Body of pancreas (tissue), 4 donors: ENCODE measurements at regions not wholly inside any gene's neighbourhood (a gene's known extent, or its start where the extent isn't known, plus 50 kb on each side); places are given as distances from the start of the nearest gene placed in this dataset.

Experiments
- ATAC-seq: fragments of 150-250 bp; one replicate; pipeline ENCODE4 v1.9.1; 2016
- DNase-seq, 4 donors: peaks; one replicate each; pipeline ENCODE4 v3.0.0-alpha.2; 2019
- H3K27ac ChIP-seq, 4 donors: fragments of 200-600 bp; sonication (generic); 1 replicate in 3 of 4; 2 replicates in 1 of 4; pipeline versions ENCODE4 v1.5.1 to v1.6.1; 2016 to 2019; ENCODE audit warnings: mild to moderate bottlenecking in 1 of 4, mixed read lengths in 1 of 4, moderate library complexity in 1 of 4
- H3K27me3 ChIP-seq, 2 donors: fragments of 200-600 bp; sonication (generic); one replicate each; pipeline ENCODE4 v1.6.0; 2016; ENCODE audit warnings: mild to moderate bottlenecking in 1 of 2
- H3K36me3 ChIP-seq, 2 donors: fragments of 200-600 bp; sonication (generic); replicated peaks in 1 of 2; 2 replicates each; pipeline ENCODE4 v1.5.1; 2016; ENCODE audit warnings: low read depth in 2 of 2; ENCODE audit not compliant: insufficient read depth in 1 of 2
- H3K4me1 ChIP-seq: fragments of 200-600 bp; sonication (generic); one replicate; pipeline ENCODE4 v1.6.0; 2016
- H3K4me3 ChIP-seq, 2 donors: fragments of 200-600 bp; sonication (generic); 1 replicate in 1 of 2; 2 replicates in 1 of 2; pipeline ENCODE4 v1.5.1; 2016 to 2019
- H3K9me3 ChIP-seq, 3 donors: fragments of 200-600 bp; sonication (generic); 1 replicate in 2 of 3; 2 replicates in 1 of 3; pipeline ENCODE4 v1.5.1; 2016
- CTCF ChIP-seq, 7 experiments: fragments of 450-650 bp in 4 of 7; fragments of 200-600 bp in 3 of 7; sonication (generic) in 3 of 7; IDR thresholded peaks; one replicate each; pipeline ENCODE4 v1.5.1; 2016 to 2019; ENCODE audit warnings: antibody characterized with exemption in 7 of 7
- POLR2A ChIP-seq, 3 donors: fragments of 450-650 bp; IDR thresholded peaks; one replicate each; pipeline ENCODE4 v1.6.1; 2016; ENCODE audit warnings: antibody characterized with exemption in 3 of 3, mild to moderate bottlenecking in 2 of 3
- WGBS, 2 donors: methylation state at CpG; one replicate each; pipeline ENCODE4 v1.1.5; 2017; 5-methylcytosine and 5-hydroxymethylcytosine counted together
- intact Hi-C: fragments of 100-400 bp; cut with DNase I; formaldehyde crosslinking; loops from one replicate; pipeline ENCODE4 v1.15.1; 2023

- Histone ChIP-seq H3K27ac (no peak overlapping the region), H3K36me3 (no peaks in the 10 kb centered on the region), H3K27me3 (no peaks in the 10 kb centered on the region), H3K4me1 (no peaks in the 10 kb centered on the region), H3K9me3 (no peaks in the 10 kb centered on the region), H3K4me3 (no peak overlapping the region)
- intact Hi-C loops = no loop called here
- TF ChIP-seq CTCF (IDR thresholded peaks at IDR 0.05) (no peak), POLR2A (IDR thresholded peaks at IDR 0.05) (no peak)
- 53 to 54% methylated on average over 5 of the region's 5 CpGs for WGBS, 2 donors
- DNase-seq = no peak
- no peak for ATAC-seq
Observed at GRCh38 chr6:110558575-110558974, 82.2 kb upstream of the SLC22A16 start.

DNA sequence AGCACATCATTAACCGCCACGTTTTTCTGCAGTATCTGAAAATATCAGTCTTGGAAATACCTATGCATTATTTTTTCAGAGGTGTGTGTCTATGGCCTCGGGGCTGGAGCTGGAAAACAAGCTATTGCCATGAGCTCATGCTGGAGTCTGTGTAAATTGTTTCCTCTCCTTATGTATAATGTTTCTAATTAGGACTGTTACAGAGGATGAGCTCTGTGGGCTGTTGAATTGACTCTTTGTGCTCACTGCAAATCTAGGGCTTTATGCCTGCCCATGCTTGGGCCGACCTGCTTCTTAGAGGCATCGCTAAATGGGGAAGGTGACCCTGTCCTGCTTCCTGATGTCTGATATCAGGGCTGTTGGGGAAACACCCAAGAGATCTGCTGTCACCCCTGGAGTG is 80.8 kb upstream of the SLC22A16 start:
- intact Hi-C loops = no loop called here
- H3K36me3 ChIP-seq = no peaks in the 10 kb centered on the region
- no peaks in the 10 kb centered on the region for H3K4me1 ChIP-seq
- H3K9me3 ChIP-seq = no peaks in the 10 kb centered on the region
- no peak for TF ChIP-seq CTCF (IDR thresholded peaks at IDR 0.05)
- no peak for TF ChIP-seq POLR2A (IDR thresholded peaks at IDR 0.05)
- no peaks in the 10 kb centered on the region for H3K27me3 ChIP-seq
- no peak for DNase-seq
- 66 to 72% methylated on average over 5 of the region's 5 CpGs for WGBS, 2 donors
- no peak overlapping the region for H3K27ac ChIP-seq
- no peak for ATAC-seq
- no peak overlapping the region for H3K4me3 ChIP-seq

- TF ChIP-seq POLR2A (IDR thresholded peaks at IDR 0.05) (no peak), CTCF (IDR thresholded peaks at IDR 0.05) (no peak)
- H3K27ac ChIP-seq = no peak overlapping the region
- 79 to 84% methylated on average over 9 of the region's 9 CpGs for WGBS, 2 donors
- no peaks in the 10 kb centered on the region for H3K27me3 ChIP-seq
- H3K9me3 ChIP-seq = no peaks in the 10 kb centered on the region
- ATAC-seq = no peak
- H3K4me3 ChIP-seq = no peak overlapping the region
- intact Hi-C loops = no loop called here
- no peak for DNase-seq
- H3K36me3 ChIP-seq = no peaks in the 10 kb centered on the region
- no peaks in the 10 kb centered on the region for H3K4me1 ChIP-seq
Observed at GRCh38 chr6:110556317-110557110, 80.1 kb upstream of the SLC22A16 start.

- DNase-seq (no peak), ATAC-seq (no peak)
- no peaks in the 10 kb centered on the region for H3K9me3 ChIP-seq
- intact Hi-C loops = no loop called here
- H3K4me3 ChIP-seq = no peak overlapping the region
- WGBS, 2 donors = 54 to 67% methylated on average over 9 of the region's 9 CpGs
- no peaks in the 10 kb centered on the region for H3K36me3 ChIP-seq
- H3K27ac ChIP-seq = no peak overlapping the region
- H3K4me1 ChIP-seq = no peaks in the 10 kb centered on the region
- H3K27me3 ChIP-seq = no peaks in the 10 kb centered on the region
- TF ChIP-seq CTCF (IDR thresholded peaks at IDR 0.05) (no peak), POLR2A (IDR thresholded peaks at IDR 0.05) (no peak)
Observed at GRCh38 chr6:110554966-110555460, 78.6 kb upstream of the SLC22A16 start.

GRCh38 chr6:110554441-110554840 is 78.0 kb upstream of the SLC22A16 start:
- TF ChIP-seq CTCF (IDR thresholded peaks at IDR 0.05) (no peak), POLR2A (IDR thresholded peaks at IDR 0.05) (no peak)
- no peaks in the 10 kb centered on the region for H3K27me3 ChIP-seq
- H3K36me3 ChIP-seq = no peaks in the 10 kb centered on the region
- no peak for ATAC-seq
- H3K27ac ChIP-seq = no peak overlapping the region
- DNase-seq = no peak
- no peak overlapping the region for H3K4me3 ChIP-seq
- H3K4me1 ChIP-seq = no peaks in the 10 kb centered on the region
- intact Hi-C loops = no loop called here
- WGBS, 2 donors = 91 to 94% methylated on average over 2 of the region's 2 CpGs
- H3K9me3 ChIP-seq = no peaks in the 10 kb centered on the region
